ENCODE measurements at regions not wholly inside any gene's neighbourhood (a gene's known extent, or its start where the extent isn't known, plus 50 kb on each side); places are given as distances from the start of the nearest gene placed in this dataset.

DNA sequence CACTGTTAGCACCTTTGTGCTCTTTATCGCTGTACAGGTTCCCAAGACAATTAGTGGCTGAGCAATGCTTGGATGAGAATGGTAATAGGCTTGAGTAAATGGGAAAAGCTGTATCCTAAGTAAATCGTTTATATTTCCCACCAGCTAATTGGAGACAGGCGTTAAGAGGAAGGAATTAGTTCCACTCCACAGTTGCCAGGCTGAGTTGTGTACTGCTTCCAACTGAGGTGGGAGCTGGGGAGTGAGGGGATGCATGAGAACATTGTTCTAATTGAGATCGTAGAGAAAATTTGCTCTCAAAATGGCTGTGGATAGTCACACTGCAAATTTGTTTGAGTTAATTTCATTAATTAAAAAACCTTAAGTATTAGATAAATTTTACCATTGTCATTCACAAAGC is 285.0 kb upstream of the ADAMTSL1 start:
- no peak for TF ChIP-seq POLR2A (IDR thresholded peaks at IDR 0.05)
- TF ChIP-seq, protein P1, sequence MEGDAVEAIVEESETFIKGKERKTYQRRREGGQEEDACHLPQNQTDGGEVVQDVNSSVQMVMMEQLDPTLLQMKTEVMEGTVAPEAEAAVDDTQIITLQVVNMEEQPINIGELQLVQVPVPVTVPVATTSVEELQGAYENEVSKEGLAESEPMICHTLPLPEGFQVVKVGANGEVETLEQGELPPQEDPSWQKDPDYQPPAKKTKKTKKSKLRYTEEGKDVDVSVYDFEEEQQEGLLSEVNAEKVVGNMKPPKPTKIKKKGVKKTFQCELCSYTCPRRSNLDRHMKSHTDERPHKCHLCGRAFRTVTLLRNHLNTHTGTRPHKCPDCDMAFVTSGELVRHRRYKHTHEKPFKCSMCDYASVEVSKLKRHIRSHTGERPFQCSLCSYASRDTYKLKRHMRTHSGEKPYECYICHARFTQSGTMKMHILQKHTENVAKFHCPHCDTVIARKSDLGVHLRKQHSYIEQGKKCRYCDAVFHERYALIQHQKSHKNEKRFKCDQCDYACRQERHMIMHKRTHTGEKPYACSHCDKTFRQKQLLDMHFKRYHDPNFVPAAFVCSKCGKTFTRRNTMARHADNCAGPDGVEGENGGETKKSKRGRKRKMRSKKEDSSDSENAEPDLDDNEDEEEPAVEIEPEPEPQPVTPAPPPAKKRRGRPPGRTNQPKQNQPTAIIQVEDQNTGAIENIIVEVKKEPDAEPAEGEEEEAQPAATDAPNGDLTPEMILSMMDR (IDR thresholded peaks at IDR 0.05), result no peak

All from tibial nerve (tissue), 3 donors.